Spinal cord (tissue), 9 donors: ENCODE measurements at regions not wholly inside any gene's neighbourhood (a gene's known extent, or its start where the extent isn't known, plus 50 kb on each side); places are given as distances from the start of the nearest gene placed in this dataset.

Source experiments
- DNase-seq, 6 donors: peaks; one replicate each; pipeline versions ENCODE4 v3.0.0 to v3.0.0-alpha.2; 2013 to 2015; ENCODE audit warnings: low spot score in 6 of 6, low read depth in 4 of 6
- H3K27ac ChIP-seq: one replicate; pipeline ENCODE4 v1.5.1; 2013; ENCODE audit warnings: low read depth, low read length, control low read depth
- H3K27me3 ChIP-seq: one replicate; pipeline ENCODE4 v1.6.1; 2013; ENCODE audit warnings: low read length; ENCODE audit not compliant: control insufficient read depth, insufficient read depth
- H3K36me3 ChIP-seq: one replicate; pipeline ENCODE4 v1.6.1; 2013; ENCODE audit warnings: low read length; ENCODE audit not compliant: control insufficient read depth, insufficient read depth
- H3K4me1 ChIP-seq: one replicate; pipeline ENCODE4 v1.6.1; 2013; ENCODE audit warnings: low read length; ENCODE audit not compliant: control insufficient read depth, insufficient read depth
- H3K4me3 ChIP-seq: one replicate; pipeline ENCODE4 v1.5.1; 2013; ENCODE audit warnings: low read depth, low read length, control low read depth
- H3K9me3 ChIP-seq: one replicate; pipeline ENCODE4 v1.6.1; 2013; ENCODE audit warnings: low read length; ENCODE audit not compliant: control insufficient read depth, insufficient read depth
- WGBS: methylation state at CpG from one replicate; pipeline ENCODE4 v1.1.5; 2013; ENCODE audit warnings: missing lambda C conversion rate; ENCODE audit not compliant: insufficient coverage; 5-methylcytosine and 5-hydroxymethylcytosine counted together
- donor health status: healthy.

DNA sequence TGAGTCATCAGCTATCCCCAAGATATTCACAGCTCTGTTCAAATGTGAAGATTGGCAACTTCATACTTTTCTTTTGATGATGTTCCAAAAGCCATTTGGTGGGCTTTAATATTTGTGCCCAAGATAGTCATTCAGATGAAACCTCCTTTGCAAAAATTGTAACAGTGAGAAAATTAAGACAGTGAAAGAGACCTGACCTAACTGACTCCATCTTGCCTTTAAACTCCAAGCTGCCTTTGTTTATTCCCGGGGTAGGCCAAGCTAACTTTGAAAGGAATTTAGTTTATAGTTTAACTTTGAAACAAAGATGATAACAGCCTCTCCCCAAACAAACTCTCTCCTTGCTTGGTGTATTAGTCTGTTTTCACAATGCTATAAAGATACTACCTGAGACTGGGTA, 221.1 kb downstream of the KTN1 start:
- Histone ChIP-seq H3K36me3 (no peaks in the 10 kb centered on the region), H3K9me3 (peaks cover 2% of the 10 kb centered on the region), H3K27me3 (no peaks in the 10 kb centered on the region), H3K4me1 (no peaks in the 10 kb centered on the region), H3K27ac (no peak overlapping the region), H3K4me3 (no peak overlapping the region)
- no peak for DNase-seq
- no CpG with 5 or more reads among the region's 1 CpG for WGBS

GRCh38 chr14:55802986-55803872, 223.2 kb downstream of the KTN1 start:
- Histone ChIP-seq H3K4me1 (peaks cover 6% of the 10 kb centered on the region), H3K27me3 (no peaks in the 10 kb centered on the region), H3K4me3 (no peak overlapping the region), H3K27ac (no peak overlapping the region), H3K9me3 (peaks cover 2% of the 10 kb centered on the region), H3K36me3 (no peaks in the 10 kb centered on the region)
- 83% methylated on average over 3 of the region's 4 CpGs for WGBS
- no peak for DNase-seq

GRCh38 chr14:55803873-55804553, 224.0 kb downstream of the KTN1 start:
- H3K27me3 ChIP-seq, result no peaks in the 10 kb centered on the region
- WGBS, result 75% methylated on average over 4 of the region's 5 CpGs
- no peak overlapping the region for H3K4me3 ChIP-seq
- peaks cover 2% of the 10 kb centered on the region for H3K9me3 ChIP-seq
- H3K4me1 ChIP-seq, result peaks cover 6% of the 10 kb centered on the region
- no peak overlapping the region for H3K27ac ChIP-seq
- H3K36me3 ChIP-seq, result no peaks in the 10 kb centered on the region
- DNase-seq, result no peak

DNA sequence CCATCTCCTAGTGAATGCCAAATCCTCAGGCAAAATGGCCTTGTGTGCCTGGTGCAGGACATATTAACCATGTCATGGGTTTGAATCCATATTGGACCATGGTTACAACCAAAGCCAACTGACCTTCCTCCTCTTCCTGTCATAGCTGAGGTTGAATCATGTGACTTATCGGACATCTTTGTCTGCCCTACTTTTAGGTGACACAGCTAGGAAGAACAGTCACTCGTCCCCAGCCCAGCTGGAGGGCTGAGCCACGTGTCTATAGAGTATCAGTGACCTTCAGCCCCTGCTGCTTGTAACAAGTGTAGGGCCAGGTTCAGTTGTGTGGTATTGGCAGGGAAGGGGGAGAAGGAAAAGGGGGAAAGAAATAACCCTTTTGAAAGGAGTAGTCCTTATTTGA, 225.2 kb downstream of the KTN1 start:
- 85% methylated on average over 3 of the region's 3 CpGs for WGBS
- Histone ChIP-seq H3K4me1 (peaks cover 6% of the 10 kb centered on the region), H3K36me3 (no peaks in the 10 kb centered on the region), H3K27ac (no peak overlapping the region), H3K9me3 (peaks cover 2% of the 10 kb centered on the region), H3K27me3 (no peaks in the 10 kb centered on the region), H3K4me3 (no peak overlapping the region)
- DNase-seq, result no peak

- Histone ChIP-seq H3K4me1 (peaks cover 6% of the 10 kb centered on the region), H3K27ac (no peak overlapping the region), H3K9me3 (peaks cover 2% of the 10 kb centered on the region), H3K4me3 (no peak overlapping the region), H3K36me3 (no peaks in the 10 kb centered on the region), H3K27me3 (no peaks in the 10 kb centered on the region)
- peak in 4 of 6 donors; percentile 20 to 84 (median 58) for DNase-seq
- WGBS, result 41% methylated on average over 12 of the region's 17 CpGs
These were observed 227.3 kb downstream of the KTN1 start for GRCh38 chr14:55807053-55807880.

DNA sequence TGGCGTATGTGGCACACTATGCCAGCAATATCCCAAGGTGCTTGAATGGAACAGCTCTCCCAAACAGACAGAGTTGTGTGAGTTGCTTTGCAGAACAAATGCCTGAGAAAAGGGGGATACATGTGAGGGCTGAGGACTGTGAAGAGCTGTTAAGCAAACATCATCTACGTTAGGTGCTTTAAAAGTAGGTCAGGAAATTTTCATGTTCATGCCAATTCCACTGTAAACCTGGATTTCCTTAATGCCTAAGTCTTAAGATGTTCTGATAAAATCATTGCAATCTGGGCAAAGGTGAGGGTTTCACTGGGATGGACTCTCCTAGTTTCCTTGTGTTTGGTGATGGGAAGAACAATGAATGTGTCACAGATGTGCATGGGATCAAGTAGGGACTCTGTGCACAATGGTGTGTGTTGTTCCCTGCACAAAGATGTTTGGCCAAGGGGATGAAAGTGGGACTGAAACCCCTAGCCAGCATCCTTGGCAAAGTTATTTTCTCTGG, 227.9 kb downstream of the KTN1 start:
- no peaks in the 10 kb centered on the region for H3K27me3 ChIP-seq
- no peaks in the 10 kb centered on the region for H3K36me3 ChIP-seq
- no peak for DNase-seq
- H3K4me3 ChIP-seq, result no peak overlapping the region
- H3K9me3 ChIP-seq, result peaks cover 2% of the 10 kb centered on the region
- H3K4me1 ChIP-seq, result peaks cover 6% of the 10 kb centered on the region
- H3K27ac ChIP-seq, result no peak overlapping the region
- 83% methylated on average over 2 of the region's 2 CpGs for WGBS

DNA sequence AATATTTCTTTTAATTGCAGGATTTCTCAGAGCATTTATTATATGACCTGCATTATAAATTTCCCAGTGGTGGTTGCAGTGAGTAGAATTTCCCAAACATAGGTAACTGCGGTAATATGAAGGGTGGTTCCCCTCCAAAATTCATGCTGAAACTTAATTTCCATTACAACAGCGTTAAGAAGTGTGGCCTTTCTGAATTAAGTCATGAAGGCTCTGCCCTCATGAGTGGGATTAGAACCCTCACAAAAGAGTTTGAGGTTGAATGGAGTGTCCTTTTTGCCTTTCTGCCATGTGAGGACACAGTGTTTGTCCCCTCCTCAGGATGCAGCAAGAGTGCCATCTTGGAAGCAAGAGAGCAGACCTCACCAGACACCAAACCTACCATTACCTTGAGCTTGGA, 233.6 kb downstream of the KTN1 start:
- no peak for DNase-seq
- Histone ChIP-seq H3K9me3 (no peaks in the 10 kb centered on the region), H3K27me3 (no peaks in the 10 kb centered on the region), H3K36me3 (no peaks in the 10 kb centered on the region), H3K27ac (no peak overlapping the region), H3K4me1 (no peaks in the 10 kb centered on the region), H3K4me3 (no peak overlapping the region)
- WGBS, result no CpG with 5 or more reads among the region's 2 CpGs

DNA sequence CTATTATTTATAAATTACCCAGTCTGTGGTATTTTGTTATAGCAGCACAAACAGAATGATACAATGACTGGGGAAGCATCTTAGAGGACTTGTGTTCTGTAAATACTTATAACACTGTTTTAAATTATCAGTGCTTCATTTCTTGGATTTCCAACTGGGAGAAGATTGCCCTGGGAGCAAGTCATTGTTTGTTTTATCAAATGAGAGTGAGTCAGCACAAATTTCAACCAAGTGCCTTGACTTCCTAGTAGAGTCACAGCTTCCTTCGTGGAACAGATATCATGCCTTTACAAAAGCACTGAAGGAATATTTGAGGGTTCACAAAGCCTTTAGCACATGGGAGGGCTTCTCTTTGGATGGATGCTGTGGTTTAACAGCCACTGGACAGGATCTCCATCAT, 234.1 kb downstream of the KTN1 start:
- no peak overlapping the region for H3K4me3 ChIP-seq
- no CpG with 5 or more reads among the region's 1 CpG for WGBS
- H3K27me3 ChIP-seq, result no peaks in the 10 kb centered on the region
- DNase-seq, result no peak
- H3K9me3 ChIP-seq, result no peaks in the 10 kb centered on the region
- no peaks in the 10 kb centered on the region for H3K4me1 ChIP-seq
- H3K36me3 ChIP-seq, result no peaks in the 10 kb centered on the region
- no peak overlapping the region for H3K27ac ChIP-seq

DNA sequence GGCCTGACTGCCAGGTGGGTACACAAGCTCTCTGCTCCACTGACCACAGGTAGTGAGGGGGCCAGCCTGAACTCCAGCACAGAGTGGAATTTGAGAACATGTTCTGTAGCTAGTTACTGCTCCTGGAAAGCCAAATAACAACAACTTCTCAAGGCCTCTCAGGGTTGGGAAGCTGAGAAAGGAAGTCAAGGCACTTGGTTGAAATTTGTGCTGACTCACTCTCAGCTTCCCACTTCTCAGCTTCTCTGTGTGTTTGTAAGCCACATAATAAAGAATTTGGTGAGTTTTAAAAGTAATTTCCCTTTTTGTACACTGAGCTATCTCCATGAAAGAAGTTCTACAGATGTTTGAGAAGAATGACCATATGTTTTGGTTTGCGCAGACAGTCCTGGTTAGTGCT, 234.9 kb downstream of the KTN1 start:
- no CpG with 5 or more reads among the region's 1 CpG for WGBS
- Histone ChIP-seq H3K27me3 (no peaks in the 10 kb centered on the region), H3K36me3 (no peaks in the 10 kb centered on the region), H3K27ac (no peak overlapping the region), H3K9me3 (no peaks in the 10 kb centered on the region), H3K4me3 (no peak overlapping the region), H3K4me1 (no peaks in the 10 kb centered on the region)
- DNase-seq, result no peak
